ENCODE measurements at regions not wholly inside any gene's neighbourhood (a gene's known extent, or its start where the extent isn't known, plus 50 kb on each side); places are given as distances from the start of the nearest gene placed in this dataset.

DNA sequence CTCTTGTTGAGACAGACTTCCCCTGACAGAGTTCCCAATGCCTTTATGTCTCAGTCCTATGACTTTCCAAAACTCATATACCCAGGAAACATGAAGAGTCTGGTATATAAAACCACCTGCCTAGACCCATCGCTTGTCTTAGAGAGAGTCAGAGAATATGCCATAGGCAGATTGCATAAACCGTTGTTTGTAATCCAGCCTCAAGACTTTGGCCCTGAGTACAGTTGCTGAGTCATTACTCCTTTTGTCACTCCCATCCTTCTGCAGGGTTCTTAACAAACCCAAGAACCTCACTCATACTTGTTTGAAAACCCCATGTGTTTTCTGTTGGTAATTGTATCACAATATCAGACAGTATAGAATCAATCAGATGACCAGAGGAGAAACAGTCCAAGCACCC is 616.3 kb downstream of the SLCO4C1 start:
- Histone ChIP-seq H3K4me3 (no peak overlapping the region), H3K4me1 (replicated peaks in 1 of 2) (peaks cover 0 to 6% of the 10 kb centered on the region in 2 donors), H3K27ac (no peak overlapping the region)
- WGBS, 10 experiments = 14 to 100% (median 94%) methylated on average over 1 to 2 of the region's 2 CpGs; no CpG with 5 or more reads in 5 of the 10 experiments
- in situ Hi-C loops (cut with MboI; ENCODE audit: low pct_unique_long_range_greater_than_20kb in 2 of 9, low sequenced_read_pairs in 9 of 9, unreplicated experiment in 9 of 9) = no loop called here
- peak in 3 of 8 experiments; percentile 36 to 85 (median 84) for ATAC-seq (replicated peaks in 6 of 8)

DNA sequence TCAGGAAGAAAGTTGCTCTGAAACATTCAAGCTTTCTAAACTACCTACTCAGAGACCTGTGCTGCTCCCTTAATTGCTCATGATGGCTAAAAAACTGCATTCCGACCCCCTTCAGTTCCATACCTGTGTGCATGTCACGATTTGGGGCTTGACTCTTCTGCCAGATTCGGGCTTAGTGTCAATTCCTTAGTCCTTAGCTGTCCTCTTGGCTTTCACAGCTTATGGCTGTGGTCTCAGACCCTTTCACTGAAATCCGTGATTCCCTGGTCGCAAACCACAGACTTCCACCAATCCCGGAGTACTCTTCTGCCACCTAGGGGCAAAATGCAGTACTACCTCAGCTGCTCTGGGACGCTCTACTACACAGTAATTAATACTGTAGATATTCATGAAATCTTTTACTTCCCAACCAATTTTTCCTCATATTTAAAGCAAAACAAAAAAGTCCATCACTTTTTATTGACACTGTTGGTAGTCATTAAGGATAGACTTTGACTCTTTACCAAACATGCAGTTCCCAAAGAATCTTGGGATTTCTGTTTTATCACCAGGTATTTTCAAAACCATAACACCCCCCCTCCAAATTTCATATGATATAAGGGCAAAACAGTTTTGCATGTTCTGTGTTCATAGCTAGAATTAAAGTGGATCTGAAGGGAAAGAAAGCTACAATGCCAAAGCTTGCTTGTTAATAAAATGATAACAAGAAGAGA is 617.4 kb downstream of the SLCO4C1 start:
- ATAC-seq (replicated peaks in 6 of 8) = peak in 5 of 8 experiments; percentile 78 to 93 (median 82)

DNA sequence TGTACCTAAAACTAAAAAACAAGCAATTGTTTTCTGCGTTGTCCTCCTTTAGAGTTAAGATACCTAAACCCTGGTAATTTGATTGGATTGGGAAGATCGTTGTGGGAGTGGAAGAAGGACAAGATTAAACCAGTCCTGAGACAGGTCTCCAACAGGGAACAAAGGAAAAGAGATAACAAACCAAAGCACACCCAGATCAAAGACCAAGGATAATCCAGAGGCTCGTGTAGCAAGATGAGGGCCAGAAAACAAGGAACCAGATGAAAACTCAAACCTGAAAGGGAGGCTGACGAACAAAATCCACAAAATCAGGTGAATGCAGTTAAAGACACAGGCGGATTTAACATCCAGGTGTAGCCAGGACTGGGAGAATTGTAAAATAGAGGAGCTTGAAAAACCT is 618.1 kb downstream of the SLCO4C1 start:
- no peak for ATAC-seq (replicated peaks in 6 of 8)
- Histone ChIP-seq H3K27ac (no peak overlapping the region), H3K4me1 (replicated peaks in 1 of 2) (peaks cover 0 to 6% of the 10 kb centered on the region in 2 donors), H3K4me3 (no peak overlapping the region)
- in situ Hi-C loops (cut with MboI; ENCODE audit: low pct_unique_long_range_greater_than_20kb in 2 of 9, low sequenced_read_pairs in 9 of 9, unreplicated experiment in 9 of 9) = no loop called here
- 0 to 100% (median 71%) methylated on average over 1 to 5 of the region's 5 CpGs for WGBS, 10 experiments

More for the DNA sequence above, 617.4 kb downstream of the SLCO4C1 start:
- in situ Hi-C loops (cut with MboI; ENCODE audit: low pct_unique_long_range_greater_than_20kb in 2 of 9, low sequenced_read_pairs in 9 of 9, unreplicated experiment in 9 of 9) = no loop called here
- no peak overlapping the region for H3K27ac ChIP-seq
- no peak overlapping the region for H3K4me3 ChIP-seq
- peaks cover 0 to 6% of the 10 kb centered on the region in 2 donors for H3K4me1 ChIP-seq (replicated peaks in 1 of 2)
- WGBS, 10 experiments = 0 to 41% (median 21%) methylated on average over 1 to 7 of the region's 7 CpGs; no CpG with 5 or more reads in 2 of the 10 experiments

DNA sequence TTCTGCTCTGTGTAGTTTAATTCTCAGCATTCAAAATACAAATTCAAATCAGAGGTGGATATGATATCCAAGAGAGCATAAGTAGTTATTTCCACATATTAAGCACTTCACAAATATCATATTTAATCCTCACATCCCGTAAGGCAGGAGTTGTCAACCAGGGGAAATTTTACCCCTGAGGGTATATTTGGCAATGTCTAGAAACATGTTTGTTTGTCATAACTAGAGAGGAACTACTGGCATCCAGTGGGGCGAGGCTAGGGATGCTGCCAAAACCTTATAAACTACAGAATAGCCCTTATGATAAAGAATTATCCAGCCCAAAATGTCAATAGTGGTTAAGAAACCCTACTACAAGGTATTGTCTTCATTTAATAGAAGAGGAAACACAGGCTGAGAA is 619.4 kb downstream of the SLCO4C1 start:
- no peak overlapping the region for H3K27ac ChIP-seq
- H3K4me3 ChIP-seq = no peak overlapping the region
- H3K4me1 ChIP-seq (replicated peaks in 1 of 2) = peaks cover 0 to 6% of the 10 kb centered on the region in 2 donors
- 32 to 100% (median 90%) methylated on average over 1 to 2 of the region's 2 CpGs; no CpG with 5 or more reads in 2 of the 10 experiments for WGBS, 10 experiments
- in situ Hi-C loops (cut with MboI; ENCODE audit: low pct_unique_long_range_greater_than_20kb in 2 of 9, low sequenced_read_pairs in 9 of 9, unreplicated experiment in 9 of 9) = no loop called here
- no peak for ATAC-seq (replicated peaks in 6 of 8)

DNA sequence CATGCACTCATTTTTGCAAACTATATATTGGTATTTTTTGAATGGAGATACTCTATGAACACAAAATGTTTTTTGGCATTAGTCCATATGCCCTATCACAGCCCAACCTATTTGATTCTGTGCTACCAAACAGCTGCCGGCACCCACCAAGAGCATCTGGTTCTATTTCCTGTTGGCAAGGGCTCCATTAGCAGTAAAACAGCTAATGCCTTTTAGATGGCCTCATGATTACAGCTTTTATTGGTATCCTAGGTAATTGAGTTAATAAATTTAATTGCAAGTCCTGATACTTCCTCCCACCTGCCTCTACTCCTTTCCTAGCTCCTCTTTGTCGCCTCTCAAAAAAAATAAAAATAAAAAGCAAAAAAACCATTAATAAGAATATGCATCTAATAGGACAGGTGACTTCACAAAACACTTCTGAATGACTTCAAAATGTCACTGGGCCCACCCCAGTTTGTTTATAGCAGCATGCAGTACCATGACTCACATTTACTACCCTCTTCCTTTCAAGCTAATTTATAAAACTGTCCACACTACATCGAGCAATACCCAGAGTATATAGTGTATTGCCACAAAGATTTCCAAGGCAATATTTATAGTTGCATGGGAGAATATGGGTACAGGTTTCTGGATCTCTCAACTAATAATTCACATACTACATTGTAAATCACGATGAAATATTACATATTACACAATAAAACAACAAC is 620.4 kb downstream of the SLCO4C1 start:
- H3K4me1 ChIP-seq (replicated peaks in 1 of 2) = peaks cover 0 to 6% of the 10 kb centered on the region in 2 donors
- no peak overlapping the region for H3K4me3 ChIP-seq
- ATAC-seq (replicated peaks in 6 of 8) = peak in 5 of 8 experiments; percentile 76 to 99 (median 88)
- no peak overlapping the region for H3K27ac ChIP-seq
- 20 to 100% (median 80%) methylated on average over 1 to 4 of the region's 4 CpGs; no CpG with 5 or more reads in 1 of the 10 experiments for WGBS, 10 experiments
- in situ Hi-C loops (cut with MboI; ENCODE audit: low pct_unique_long_range_greater_than_20kb in 2 of 9, low sequenced_read_pairs in 9 of 9, unreplicated experiment in 9 of 9) = no loop called here

DNA sequence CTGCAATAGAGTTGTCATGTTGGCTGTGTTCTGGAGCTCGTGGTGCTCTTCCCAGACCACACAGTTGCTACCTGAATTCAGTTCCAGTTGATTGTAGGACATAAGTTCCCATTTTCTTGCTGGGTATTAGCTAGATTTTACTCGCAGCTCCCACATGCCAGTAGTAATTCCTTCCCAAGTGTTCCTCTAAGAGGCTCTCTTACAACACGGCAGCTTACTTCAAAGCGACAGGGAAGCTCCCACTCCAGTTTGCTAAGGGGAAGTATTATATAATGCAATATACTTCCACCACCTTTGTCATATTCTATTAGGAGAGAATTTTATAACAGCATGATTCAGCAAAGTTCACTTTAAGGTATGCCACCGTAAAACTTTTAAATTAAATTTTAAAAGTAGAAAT is 623.0 kb downstream of the SLCO4C1 start:
- ATAC-seq (replicated peaks in 6 of 8) = no peak
- peaks cover 0 to 6% of the 10 kb centered on the region in 2 donors for H3K4me1 ChIP-seq (replicated peaks in 1 of 2)
- WGBS, 10 experiments = 57 to 100% (median 84%) methylated on average over 1 to 5 of the region's 5 CpGs
- H3K4me3 ChIP-seq = no peak overlapping the region
- H3K27ac ChIP-seq = no peak overlapping the region
- in situ Hi-C loops (cut with MboI; ENCODE audit: low pct_unique_long_range_greater_than_20kb in 2 of 9, low sequenced_read_pairs in 9 of 9, unreplicated experiment in 9 of 9) = no loop called here

DNA sequence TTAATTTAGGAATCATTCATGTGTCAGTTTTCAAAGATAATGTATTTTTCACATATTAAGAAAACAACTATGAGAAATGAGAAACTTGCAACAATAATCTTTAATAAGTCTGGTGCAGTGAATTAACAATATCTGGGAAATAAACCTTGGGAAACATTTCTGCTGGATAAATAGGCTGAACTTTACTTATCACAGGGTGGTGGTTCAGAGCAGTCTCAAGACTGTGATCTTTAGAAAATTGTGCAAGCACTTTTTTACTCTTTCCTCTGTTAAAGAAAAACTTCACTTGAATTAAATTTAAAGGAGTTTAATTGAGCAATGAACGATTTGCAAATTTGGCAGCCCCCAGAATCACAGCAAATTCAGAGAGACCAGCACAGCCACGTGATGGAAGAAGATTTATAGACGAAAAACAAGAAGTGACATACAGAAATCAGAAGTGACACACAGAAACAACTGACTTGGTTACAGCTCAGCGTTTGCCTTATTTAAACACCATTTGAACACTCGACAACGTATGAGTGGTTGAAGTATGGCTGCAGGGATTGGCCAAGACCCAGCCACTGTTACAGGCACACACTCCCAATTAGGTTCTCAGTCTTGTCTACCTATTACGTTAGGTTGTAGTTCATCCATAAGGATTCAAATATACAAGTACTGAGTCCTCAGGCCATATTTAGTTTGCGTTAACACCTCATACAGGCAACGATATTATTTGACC is 631.9 kb downstream of the SLCO4C1 start:
- Histone ChIP-seq H3K4me1 (replicated peaks in 1 of 2) (no peaks in the 10 kb centered on the region), H3K27ac (no peak overlapping the region), H3K4me3 (no peak overlapping the region)
- no peak for ATAC-seq (replicated peaks in 6 of 8)
- 23 to 93% (median 76%) methylated on average over 3 to 9 of the region's 9 CpGs for WGBS, 10 experiments
- in situ Hi-C loops (cut with MboI; ENCODE audit: low pct_unique_long_range_greater_than_20kb in 2 of 9, low sequenced_read_pairs in 9 of 9, unreplicated experiment in 9 of 9) = no loop called here

DNA sequence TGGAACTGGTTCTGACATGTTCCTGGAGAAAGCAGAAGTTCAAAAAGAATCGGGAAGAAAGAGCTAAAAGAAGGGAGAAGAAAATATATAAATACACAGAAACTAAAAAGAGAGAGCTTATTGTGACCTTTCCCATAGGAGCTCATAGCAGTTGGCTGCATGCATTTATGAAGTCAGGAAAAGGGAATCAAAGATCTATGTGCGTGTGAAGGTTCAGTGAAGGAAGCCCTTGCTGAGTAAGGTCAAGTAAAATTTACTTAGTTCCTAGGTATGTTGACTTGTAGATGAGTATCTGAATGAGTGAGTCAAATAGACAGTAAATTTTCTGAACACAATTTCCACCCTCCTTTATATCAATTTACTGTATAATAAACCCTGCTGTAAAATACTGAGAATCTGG is 632.5 kb downstream of the SLCO4C1 start:
- ATAC-seq (replicated peaks in 6 of 8) = no peak
- Histone ChIP-seq H3K4me1 (replicated peaks in 1 of 2) (no peaks in the 10 kb centered on the region), H3K4me3 (no peak overlapping the region), H3K27ac (no peak overlapping the region)
- WGBS, 10 experiments = 17 to 100% (median 83%) methylated on average over 1 to 2 of the region's 2 CpGs; no CpG with 5 or more reads in 2 of the 10 experiments
- in situ Hi-C loops (cut with MboI; ENCODE audit: low pct_unique_long_range_greater_than_20kb in 2 of 9, low sequenced_read_pairs in 9 of 9, unreplicated experiment in 9 of 9) = no loop called here

DNA sequence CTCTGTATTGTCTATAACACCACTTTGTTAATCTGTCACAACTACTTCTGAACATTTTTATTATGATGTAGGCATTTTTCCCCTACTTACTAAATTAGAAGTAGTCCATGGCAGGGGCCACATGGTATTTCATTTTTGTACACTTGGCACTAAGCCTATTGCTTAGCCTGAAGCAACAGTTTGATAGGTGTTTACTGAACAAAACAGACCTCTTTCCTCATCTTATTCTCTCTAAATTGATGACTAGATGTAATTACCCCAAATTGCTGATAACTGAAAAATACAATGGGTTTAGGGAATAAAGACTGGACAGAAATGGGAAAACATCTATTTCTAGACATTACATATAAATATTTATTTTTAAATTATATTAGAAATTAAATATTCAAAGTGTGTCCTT is 633.8 kb downstream of the SLCO4C1 start:
- H3K4me1 ChIP-seq (replicated peaks in 1 of 2) = no peaks in the 10 kb centered on the region
- in situ Hi-C loops (cut with MboI; ENCODE audit: low pct_unique_long_range_greater_than_20kb in 2 of 9, low sequenced_read_pairs in 9 of 9, unreplicated experiment in 9 of 9) = no loop called here
- ATAC-seq (replicated peaks in 6 of 8) = no peak

DNA sequence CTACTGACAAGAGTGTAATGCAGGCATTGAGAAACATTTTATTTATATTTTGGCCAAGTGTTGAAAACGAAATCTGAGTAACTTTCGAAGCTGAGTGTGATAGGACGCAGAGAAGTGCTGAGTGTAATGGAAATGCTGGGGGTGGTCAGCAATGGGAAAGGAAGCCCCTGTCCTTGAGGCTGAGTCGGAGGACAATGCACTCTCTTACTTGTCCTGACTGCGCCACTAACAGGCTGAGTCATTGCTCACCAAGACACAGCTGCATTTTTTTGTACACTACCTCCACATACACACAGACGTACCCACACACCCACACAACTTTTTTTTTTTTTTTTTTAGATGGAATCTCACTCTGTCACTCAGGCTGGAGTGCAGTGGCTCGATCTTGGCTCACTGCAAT is 637.7 kb downstream of the SLCO4C1 start:
- no peaks in the 10 kb centered on the region for H3K4me1 ChIP-seq (replicated peaks in 1 of 2)
- H3K4me3 ChIP-seq = no peak overlapping the region
- ATAC-seq (replicated peaks in 6 of 8) = peak in 1 of 8 experiments; percentile 25
- no peak overlapping the region for H3K27ac ChIP-seq
- 0 to 90% (median 64%) methylated on average over 1 to 7 of the region's 7 CpGs for WGBS, 10 experiments
- in situ Hi-C loops (cut with MboI; ENCODE audit: low pct_unique_long_range_greater_than_20kb in 2 of 9, low sequenced_read_pairs in 9 of 9, unreplicated experiment in 9 of 9) = no loop called here

More for the DNA sequence above, 633.8 kb downstream of the SLCO4C1 start:
- Histone ChIP-seq H3K4me3 (no peak overlapping the region), H3K27ac (no peak overlapping the region)

DNA sequence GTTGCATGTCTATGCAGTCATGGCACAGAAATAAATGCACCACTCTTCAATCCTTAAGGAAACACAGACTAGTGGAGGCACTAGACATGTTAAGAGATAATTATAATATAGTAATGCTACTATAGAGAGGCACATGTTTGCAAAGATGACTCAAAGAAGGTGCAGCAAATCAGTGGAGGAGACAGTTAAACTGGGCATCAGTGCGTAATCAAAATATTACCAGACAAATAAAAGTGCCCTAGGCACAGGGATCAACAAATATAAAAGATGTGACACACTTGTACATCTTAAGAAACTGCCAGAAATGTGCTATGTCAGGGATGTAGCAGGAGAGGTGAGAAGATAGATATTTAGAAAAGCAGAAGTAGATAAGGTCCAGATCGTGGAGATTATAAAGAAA is 642.1 kb downstream of the SLCO4C1 start:
- in situ Hi-C loops (cut with MboI; ENCODE audit: low pct_unique_long_range_greater_than_20kb in 2 of 9, low sequenced_read_pairs in 9 of 9, unreplicated experiment in 9 of 9) = no loop called here
- no peak for ATAC-seq (replicated peaks in 6 of 8)

DNA sequence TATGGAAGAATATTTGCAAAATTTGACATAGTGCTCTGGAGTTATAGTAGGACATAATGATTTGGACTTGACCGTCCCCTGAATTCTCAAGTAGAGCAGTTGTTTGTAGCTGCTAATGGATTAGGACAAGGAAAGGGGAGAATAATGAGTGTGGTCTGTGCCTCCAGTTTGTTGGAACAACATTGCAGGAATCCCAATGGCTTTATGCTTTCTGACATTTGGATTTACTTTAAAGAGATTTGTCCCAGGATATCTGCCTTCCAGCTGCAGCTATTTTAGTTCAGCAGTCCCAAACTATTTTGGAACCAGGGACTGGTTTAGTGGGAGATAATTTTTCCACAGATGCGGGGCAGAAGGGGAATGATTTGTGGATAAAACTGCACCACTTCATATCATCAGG is 648.2 kb downstream of the SLCO4C1 start:
- Histone ChIP-seq H3K4me1 (replicated peaks in 1 of 2) (no peaks in the 10 kb centered on the region), H3K27ac (no peak overlapping the region), H3K4me3 (no peak overlapping the region)
- ATAC-seq (replicated peaks in 6 of 8) = no peak
- in situ Hi-C loops (cut with MboI; ENCODE audit: low pct_unique_long_range_greater_than_20kb in 2 of 9, low sequenced_read_pairs in 9 of 9, unreplicated experiment in 9 of 9) = no loop called here
- 5 to 100% (median 78%) methylated on average over 1 to 2 of the region's 2 CpGs; no CpG with 5 or more reads in 3 of the 10 experiments for WGBS, 10 experiments

More for the DNA sequence above, 642.1 kb downstream of the SLCO4C1 start:
- 15 to 100% (median 85%) methylated on average over 1 to 2 of the region's 2 CpGs; no CpG with 5 or more reads in 3 of the 10 experiments for WGBS, 10 experiments
- Histone ChIP-seq H3K27ac (no peak overlapping the region), H3K4me1 (replicated peaks in 1 of 2) (no peaks in the 10 kb centered on the region), H3K4me3 (no peak overlapping the region)

DNA sequence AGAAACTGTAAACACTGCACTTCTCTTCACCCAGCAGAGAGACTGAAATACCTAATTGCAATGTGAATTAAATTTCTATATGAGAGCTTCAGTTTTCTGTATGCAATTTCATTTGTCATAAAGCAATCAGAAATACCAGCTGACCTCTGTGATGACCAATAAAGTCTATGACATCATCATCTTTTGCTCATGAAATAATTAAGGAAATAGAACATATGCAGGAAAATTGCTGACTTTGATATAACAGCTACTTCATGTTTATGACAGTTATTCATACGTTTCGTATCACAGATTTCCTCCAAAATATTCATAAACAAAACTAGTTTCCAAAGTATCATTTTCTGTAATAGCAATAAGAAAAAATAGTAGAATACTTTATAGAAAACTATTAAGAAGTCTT is 652.3 kb downstream of the SLCO4C1 start:
- H3K4me1 ChIP-seq (replicated peaks in 1 of 2) = no peaks in the 10 kb centered on the region
- 30 to 100% (median 90%) methylated on average over 2 of the region's 2 CpGs; no CpG with 5 or more reads in 1 of the 10 experiments for WGBS, 10 experiments
- H3K27ac ChIP-seq = no peak overlapping the region
- ATAC-seq (replicated peaks in 6 of 8) = peak in 1 of 8 experiments; percentile 22
- no peak overlapping the region for H3K4me3 ChIP-seq
- in situ Hi-C loops (cut with MboI; ENCODE audit: low pct_unique_long_range_greater_than_20kb in 2 of 9, low sequenced_read_pairs in 9 of 9, unreplicated experiment in 9 of 9) = no loop called here
